Coronary artery (tissue), 2 donors: ENCODE measurements at regions not wholly inside any gene's neighbourhood (a gene's known extent, or its start where the extent isn't known, plus 50 kb on each side); places are given as distances from the start of the nearest gene placed in this dataset.

ENCODE experiments used
- DNase-seq: peaks from one replicate; pipeline ENCODE4 v3.0.0-alpha.2; 2017; ENCODE audit warnings: low spot score
- H3K27ac ChIP-seq, 2 donors: fragments of 200-600 bp; sonication (generic); one replicate each; pipeline ENCODE4 v1.5.1; 2016 to 2019
- H3K4me3 ChIP-seq: fragments of 200-600 bp; sonication (generic); 2 replicates; pipeline ENCODE4 v1.5.1; 2016; ENCODE audit warnings: mild to moderate bottlenecking, moderate library complexity
- CTCF ChIP-seq: fragments of 200-600 bp; sonication (generic); IDR thresholded peaks from one replicate; pipeline ENCODE4 v1.5.1; 2019; ENCODE audit warnings: antibody characterized with exemption

GRCh38 chr7:16203065-16203464, 218.3 kb downstream of the CRPPA start:
- Histone ChIP-seq H3K4me3 (no peak overlapping the region), H3K27ac (no peak overlapping the region)
- no peak for DNase-seq
- no peak for TF ChIP-seq CTCF

- DNase-seq: no peak
- no peak for TF ChIP-seq CTCF
- H3K4me3 ChIP-seq: no peak overlapping the region
- H3K27ac ChIP-seq: no peak overlapping the region
These were observed 219.0 kb downstream of the CRPPA start for GRCh38 chr7:16202303-16202702.

DNA sequence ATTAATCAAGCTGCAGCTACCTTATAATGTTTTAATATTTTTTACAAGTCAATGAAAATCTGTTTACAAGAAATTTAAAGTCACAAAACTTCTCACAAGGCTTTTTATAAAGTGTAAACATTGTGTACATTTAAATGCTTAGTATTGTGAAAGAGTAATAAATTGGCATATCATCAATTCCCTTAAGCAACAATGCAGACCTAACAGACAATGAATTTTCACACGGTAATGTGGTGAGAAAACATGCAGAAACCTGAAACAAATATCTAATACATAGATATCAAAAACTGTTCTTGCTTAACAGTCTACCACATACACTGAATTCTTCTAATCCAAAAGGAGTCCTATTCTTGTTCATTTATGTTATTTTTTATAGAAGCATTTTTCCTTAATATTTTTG, 220.7 kb downstream of the CRPPA start:
- Histone ChIP-seq H3K4me3 (no peak overlapping the region), H3K27ac (no peak overlapping the region)
- TF ChIP-seq CTCF: no peak
- no peak for DNase-seq

- H3K27ac ChIP-seq: no peak overlapping the region
These were observed 227.7 kb downstream of the CRPPA start for GRCh38 chr7:16193631-16194030.

DNA sequence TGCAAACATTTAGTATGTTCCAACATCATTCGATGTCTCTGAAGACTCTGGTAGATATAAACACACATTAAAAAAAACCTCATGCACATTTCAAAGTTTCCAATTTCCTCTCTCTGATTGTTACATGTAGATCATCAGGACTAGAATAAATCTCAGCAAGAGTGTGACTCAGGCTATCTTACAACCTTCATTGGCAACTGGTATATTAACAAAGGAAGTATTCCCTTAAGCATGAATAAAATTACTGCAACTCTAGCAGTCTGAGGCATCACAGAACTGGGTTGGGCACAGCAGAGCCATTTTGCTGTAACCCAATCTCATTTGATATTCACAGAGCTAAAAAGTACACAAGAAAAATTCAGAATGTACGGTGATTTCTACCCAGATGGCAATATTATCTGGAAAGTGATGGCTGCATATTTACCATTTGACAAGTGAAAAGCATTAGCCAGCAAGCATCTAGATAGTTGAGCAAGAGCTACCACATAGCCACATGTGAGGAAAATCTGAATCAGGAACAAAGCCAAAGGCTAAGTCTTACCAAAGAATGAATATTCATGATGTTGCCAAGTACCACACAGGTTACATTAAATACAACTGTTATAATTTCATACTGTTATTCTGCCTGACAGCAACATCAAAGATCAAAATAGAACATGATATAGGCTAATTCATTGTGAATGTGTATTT, 232.2 kb downstream of the CRPPA start:
- no peak for DNase-seq
- Histone ChIP-seq H3K27ac (no peak overlapping the region), H3K4me3 (no peak overlapping the region)
- TF ChIP-seq CTCF: no peak

More at GRCh38 chr7:16193631-16194030, 227.7 kb downstream of the CRPPA start:
- no peak for DNase-seq
- no peak overlapping the region for H3K4me3 ChIP-seq
- TF ChIP-seq CTCF: no peak

DNA sequence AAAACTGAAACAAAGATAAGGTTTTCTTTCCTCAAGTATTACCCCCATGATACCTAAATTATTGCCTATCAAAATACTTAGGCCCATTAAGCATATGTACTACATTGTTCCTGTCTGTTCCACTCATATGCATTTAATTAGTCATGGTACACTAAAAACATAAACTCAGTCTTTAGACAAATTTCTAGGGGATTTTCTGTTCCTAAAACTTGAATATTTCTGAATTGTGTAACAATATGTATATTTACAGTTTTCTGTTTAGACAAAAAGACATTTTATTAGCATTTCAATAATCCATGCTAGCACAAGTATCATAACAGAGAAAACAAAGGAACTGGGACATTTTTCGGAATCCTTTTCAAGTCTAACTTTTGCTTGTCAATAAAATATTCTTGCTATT, 234.2 kb downstream of the CRPPA start:
- no peak for TF ChIP-seq CTCF
- DNase-seq: no peak
- no peak overlapping the region for H3K4me3 ChIP-seq

DNA sequence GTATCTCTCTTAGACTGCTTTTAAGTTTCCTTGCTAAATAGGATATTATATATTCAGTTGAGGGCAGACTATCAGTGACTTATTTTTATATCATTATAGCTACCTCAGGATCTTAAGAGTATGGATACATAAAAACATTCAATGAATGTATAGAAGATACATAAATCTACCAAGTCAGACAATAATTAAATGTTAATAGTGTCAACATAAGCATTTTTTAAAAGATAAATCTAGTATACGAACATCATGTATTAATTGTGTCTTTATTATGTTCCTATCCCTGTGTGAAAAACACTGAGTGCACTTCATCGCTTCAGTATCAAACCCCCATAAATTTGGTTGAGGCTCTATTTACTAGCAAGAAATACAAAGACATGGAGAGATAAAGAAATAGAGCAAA, 242.8 kb downstream of the CRPPA start:
- TF ChIP-seq CTCF: no peak
- no peak overlapping the region for H3K27ac ChIP-seq
- no peak overlapping the region for H3K4me3 ChIP-seq

More for the DNA sequence above, 234.2 kb downstream of the CRPPA start:
- H3K27ac ChIP-seq: no peak overlapping the region

More for the DNA sequence above, 242.8 kb downstream of the CRPPA start:
- no peak for DNase-seq
